GM19324 (cell line): ENCODE measurements at regions not wholly inside any gene's neighbourhood (a gene's known extent, or its start where the extent isn't known, plus 50 kb on each side); places are given as distances from the start of the nearest gene placed in this dataset.
"Not testable (repeated sequence)": the region's sequence is repeated elsewhere in the genome, so short reads cannot be mapped to it uniquely, and the experiment has no call there.

Experiments used
- ATAC-seq: cut with Tn5 transposase; IDR thresholded peaks from one replicate; pipeline ENCODE4 v1.9.1; 2021; ENCODE audit warnings: mild to moderate bottlenecking, moderate library complexity; ENCODE audit not compliant: unreplicated experiment, low FRiP score

DNA sequence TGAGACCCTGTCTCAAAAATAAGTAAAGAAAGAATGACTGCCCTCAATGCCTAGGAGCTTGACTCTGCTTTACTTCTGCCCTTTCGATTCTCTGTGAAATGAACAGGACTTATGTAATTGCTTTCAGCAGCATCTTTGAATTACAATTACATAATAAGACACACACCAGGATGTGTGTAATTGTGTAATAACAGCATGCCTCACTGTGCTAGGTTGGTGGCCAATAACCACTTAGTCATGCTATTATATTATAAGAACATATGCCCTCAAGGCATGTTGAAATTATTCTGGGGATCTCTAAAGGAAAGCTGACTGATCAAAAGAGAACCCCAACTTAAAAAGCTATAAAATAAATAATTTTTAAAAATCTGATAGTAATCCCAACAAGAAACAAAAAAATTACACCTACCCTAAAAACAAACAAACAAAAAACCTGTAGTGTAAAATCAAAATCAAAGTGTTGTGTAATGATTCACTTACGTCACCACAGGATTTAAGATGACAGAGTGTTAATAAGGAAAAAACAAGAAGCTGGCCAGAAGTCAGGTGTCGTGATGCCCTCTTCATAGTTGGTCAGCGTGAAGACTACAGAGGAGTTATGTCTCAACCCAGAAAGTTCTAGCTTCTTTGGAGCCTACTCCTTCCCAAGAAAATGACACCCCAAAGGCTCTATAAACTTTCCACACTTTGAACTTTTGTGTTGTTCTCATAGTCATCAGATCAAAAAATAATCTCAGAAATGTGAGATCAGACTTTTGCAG, 70.5 kb upstream of the NBPF11 start:
- not testable (repeated sequence) for ATAC-seq

GRCh38 chr1:148221593-148221992, 69.5 kb upstream of the NBPF11 start:
- not testable (repeated sequence) for ATAC-seq

GRCh38 chr1:148219229-148219628, 67.1 kb upstream of the NBPF11 start:
- ATAC-seq, result not testable (repeated sequence)

- not testable (repeated sequence) for ATAC-seq
Measured at GRCh38 chr1:148211191-148211590, 59.1 kb upstream of the NBPF11 start.

GRCh38 chr1:148210624-148211023, 58.5 kb upstream of the NBPF11 start:
- not testable (repeated sequence) for ATAC-seq

DNA sequence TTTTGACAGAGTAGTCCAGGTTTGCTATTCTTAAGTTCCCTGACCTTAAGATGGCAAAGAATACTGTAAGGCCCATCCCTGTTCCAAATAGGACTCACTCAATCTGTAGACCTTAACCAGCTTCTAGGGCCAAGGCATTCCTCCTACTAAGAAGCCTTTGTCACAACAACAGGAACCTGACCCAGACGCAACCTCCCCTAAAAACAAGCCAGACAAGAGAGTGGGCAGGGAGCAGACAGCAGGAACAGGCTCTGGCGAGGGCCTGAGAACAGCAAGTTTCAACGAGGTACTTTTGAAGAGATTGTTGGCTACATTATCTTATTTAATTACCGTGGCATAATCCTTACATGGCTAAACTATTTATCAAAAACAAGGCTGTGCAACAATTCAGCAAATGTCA, 58.1 kb upstream of the NBPF11 start:
- ATAC-seq, result not testable (repeated sequence)

- not testable (repeated sequence) for ATAC-seq
Measured at GRCh38 chr1:148202013-148202412, 49.9 kb upstream of the NBPF11 start.
